ENCODE measurements at regions not wholly inside any gene's neighbourhood (a gene's known extent, or its start where the extent isn't known, plus 50 kb on each side); places are given as distances from the start of the nearest gene placed in this dataset.

GRCh38 chr2:22634167-22634566, 750.8 kb upstream of the KLHL29 start:
- no peak for TF ChIP-seq CTCF (IDR thresholded peaks at IDR 0.05)

- TF ChIP-seq CTCF (IDR thresholded peaks at IDR 0.05) = no peak
Measured at GRCh38 chr2:22656426-22656825, 728.6 kb upstream of the KLHL29 start.

DNA sequence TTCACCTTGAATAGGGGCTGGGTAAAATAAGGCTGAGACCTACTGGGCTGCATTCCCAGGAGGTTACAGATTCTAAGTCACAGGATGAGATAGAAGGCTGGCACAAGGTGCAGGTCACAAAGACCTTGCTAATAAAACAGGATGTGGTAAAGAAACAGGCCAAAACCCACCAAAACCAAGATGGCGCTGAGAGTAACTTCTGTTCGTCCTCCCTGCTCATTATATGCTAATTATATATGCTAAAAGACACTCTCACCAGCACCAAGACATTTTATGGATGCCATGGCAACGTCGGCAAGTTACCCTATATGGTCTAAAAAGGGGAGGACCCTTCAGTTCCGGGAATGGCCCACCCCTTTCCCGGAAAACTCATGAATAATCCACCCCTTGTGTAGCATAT, 711.5 kb upstream of the KLHL29 start:
- no peak for TF ChIP-seq CTCF (IDR thresholded peaks at IDR 0.05)

GRCh38 chr2:22683914-22684313, 701.1 kb upstream of the KLHL29 start:
- TF ChIP-seq CTCF (IDR thresholded peaks at IDR 0.05) = no peak

GRCh38 chr2:22690096-22690495, 694.9 kb upstream of the KLHL29 start:
- TF ChIP-seq CTCF (IDR thresholded peaks at IDR 0.05) = no peak

GRCh38 chr2:22691666-22692065, 693.3 kb upstream of the KLHL29 start:
- TF ChIP-seq CTCF (IDR thresholded peaks at IDR 0.05) = no peak

GRCh38 chr2:22692746-22693145, 692.2 kb upstream of the KLHL29 start:
- no peak for TF ChIP-seq CTCF (IDR thresholded peaks at IDR 0.05)

DNA sequence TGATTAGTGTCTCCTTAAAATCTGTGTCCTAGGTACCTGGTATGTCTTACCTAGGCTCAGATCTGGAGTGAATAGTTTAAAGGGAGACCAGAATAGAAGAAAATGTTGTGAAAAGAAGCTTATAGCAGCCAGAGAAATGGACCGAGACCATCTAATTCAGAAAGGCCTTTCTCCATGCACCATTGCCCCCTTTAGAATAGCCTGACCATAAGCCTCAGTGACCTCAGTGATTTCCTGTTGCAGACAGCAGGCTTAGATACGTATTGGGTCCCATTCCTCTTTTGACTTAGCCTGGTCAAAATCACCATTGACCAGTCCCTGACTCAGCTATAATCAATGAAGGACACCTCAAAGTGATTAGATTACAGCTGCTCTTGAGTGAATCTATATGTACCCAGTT, 690.7 kb upstream of the KLHL29 start:
- TF ChIP-seq CTCF (IDR thresholded peaks at IDR 0.05) = no peak

Data from LNCAP (cell line).